H1 (cell line): ENCODE measurements at regions not wholly inside any gene's neighbourhood (a gene's known extent, or its start where the extent isn't known, plus 50 kb on each side); places are given as distances from the start of the nearest gene placed in this dataset.

ENCODE experiments used
- CTCF ChIA-PET: fragments of 300-600 bp; sonication (Branson Sonifier 250); formaldehyde crosslinking; loops from one replicate; lab custom pipeline; 2021; ENCODE audit not compliant: partially characterized antibody; lab: Charles Lee
- POLR2A ChIA-PET: fragments of 300-600 bp; sonication (Branson Sonifier 250); formaldehyde crosslinking; loops from one replicate; lab custom pipeline; 2021; ENCODE audit warnings: inconsistent platforms; ENCODE audit not compliant: partially characterized antibody; lab: Charles Lee
- DNase-seq, 2 experiments: peaks; one replicate each; pipeline versions ENCODE4 v3.0.0 to v3.0.0-alpha.2; 2010 to 2022; ENCODE audit warnings: low spot score in 2 of 2, low read depth in 1 of 2, mixed read lengths in 1 of 2
- FAIRE-seq: peaks from 2 replicates; lab custom pipeline; 2011; peaks lifted over from hg19 to GRCh38; lab: Jason Lieb, UNC
- H2AFZ ChIP-seq: 2 replicates; pipeline ENCODE4 v1.8.1; 2012; ENCODE audit warnings: low read length, inconsistent platforms
- H2AK5ac ChIP-seq: 2 replicates; pipeline ENCODE4 v1.6.1; 2013; ENCODE audit warnings: low read depth, low read length
- H2BK120ac ChIP-seq: replicated peaks from 2 replicates; pipeline ENCODE3; 2013; ENCODE audit warnings: low read depth, low read length, inconsistent platforms
- H2BK12ac ChIP-seq: 2 replicates; pipeline ENCODE4 v1.6.1; 2013; ENCODE audit warnings: low read depth, low read length
- H2BK15ac ChIP-seq: 2 replicates; pipeline ENCODE4 v1.6.1; 2013; ENCODE audit warnings: low read length
- H2BK20ac ChIP-seq: 2 replicates; pipeline ENCODE4 v1.6.1; 2013; ENCODE audit warnings: low read length
- H2BK5ac ChIP-seq: 2 replicates; pipeline ENCODE4 v1.6.1; 2013; ENCODE audit warnings: low read depth, low read length
- H3K14ac ChIP-seq: 2 replicates; pipeline ENCODE4 v1.6.1; 2013; ENCODE audit warnings: inconsistent platforms; ENCODE audit not compliant: insufficient read length
- H3K18ac ChIP-seq: 2 replicates; pipeline ENCODE4 v1.6.1; 2013; ENCODE audit warnings: low read length; ENCODE audit errors: extremely low read depth
- H3K23ac ChIP-seq: 2 replicates; pipeline ENCODE4 v1.6.1; 2013; ENCODE audit warnings: inconsistent platforms; ENCODE audit not compliant: insufficient read length
- H3K23me2 ChIP-seq: 2 replicates; pipeline ENCODE4 v1.6.1; 2013; ENCODE audit warnings: low read depth, low read length
- H3K27ac ChIP-seq: 2 replicates; pipeline ENCODE4 v1.6.1; 2011; ENCODE audit warnings: low read depth, low read length, inconsistent platforms
- H3K27me3 ChIP-seq, 4 experiments: replicated peaks in 1 of 4; 1 replicate in 1 of 4; 2 replicates in 3 of 4; pipeline versions ENCODE4 v1.6.1 to v1.8.1; 2011 to 2013; ENCODE audit warnings: low read length in 3 of 4, mild to moderate bottlenecking in 3 of 4, inconsistent platforms in 2 of 4, mixed read lengths in 2 of 4, moderate library complexity in 1 of 4; ENCODE audit not compliant: control insufficient read depth in 3 of 4, insufficient read depth in 3 of 4; ENCODE audit errors: extremely low read depth in 1 of 4
- H3K36me3 ChIP-seq, 4 experiments: 2 replicates each; pipeline versions ENCODE4 v1.6.1 to v1.8.1; 2011 to 2013; ENCODE audit warnings: mild to moderate bottlenecking in 4 of 4, low read length in 3 of 4, moderate library complexity in 2 of 4, control low read depth in 1 of 4, inconsistent platforms in 1 of 4; ENCODE audit not compliant: insufficient read depth in 4 of 4, control insufficient read depth in 2 of 4
- H3K4ac ChIP-seq: replicated peaks from 2 replicates; pipeline ENCODE3; 2013; ENCODE audit warnings: low read length, low read depth, mixed read lengths, inconsistent platforms; ENCODE audit not compliant: insufficient read length
- H3K4me1 ChIP-seq, 4 experiments: replicated peaks in 1 of 4; 1 replicate in 1 of 4; 2 replicates in 3 of 4; pipeline versions ENCODE4 v1.6.1 to v1.8.1; 2011 to 2013; ENCODE audit warnings: low read length in 3 of 4, inconsistent platforms in 2 of 4, mixed read lengths in 1 of 4; ENCODE audit not compliant: insufficient read depth in 4 of 4, control insufficient read depth in 3 of 4
- H3K4me2 ChIP-seq, 2 experiments: 2 replicates each; pipeline versions ENCODE4 v1.6.1 to v1.8.1; 2011 to 2013; ENCODE audit warnings: low read depth in 2 of 2, low read length in 2 of 2, control low read depth in 1 of 2, inconsistent platforms in 1 of 2, mild to moderate bottlenecking in 1 of 2; ENCODE audit not compliant: insufficient read depth in 1 of 2
- H3K4me3 ChIP-seq, 4 experiments: fragments of 200-600, 300-600 bp in 1 of 4; sonication (generic), shearing (Covaris generic), sonication (Bioruptor Twin) in 1 of 4; 2 replicates each; pipeline versions ENCODE4 v1.5.1 to v1.8.1; 2011 to 2016; ENCODE audit warnings: low read length in 4 of 4, low read depth in 3 of 4, control low read depth in 2 of 4, inconsistent platforms in 2 of 4, mild to moderate bottlenecking in 2 of 4, mixed read lengths in 1 of 4, moderate library complexity in 1 of 4; ENCODE audit not compliant: insufficient read depth in 2 of 4; ENCODE audit errors: extremely low read depth in 1 of 4
- H3K56ac ChIP-seq: replicated peaks from 2 replicates; pipeline ENCODE3; 2013; ENCODE audit warnings: low read depth, mild to moderate bottlenecking, mixed read lengths, low read length, inconsistent platforms; ENCODE audit not compliant: insufficient read length
- H3K79me1 ChIP-seq: 2 replicates; pipeline ENCODE4 v1.6.1; 2013; ENCODE audit warnings: low read depth, low read length, control low read depth
- H3K79me2 ChIP-seq, 2 experiments: 2 replicates each; pipeline versions ENCODE4 v1.6.1 to v1.8.1; 2012 to 2013; ENCODE audit warnings: low read length in 2 of 2, mild to moderate bottlenecking in 2 of 2, inconsistent platforms in 1 of 2; ENCODE audit not compliant: insufficient read depth in 2 of 2, control insufficient read depth in 1 of 2
- H3K9ac ChIP-seq, 4 experiments: replicated peaks in 1 of 4; 1 replicate in 1 of 4; 2 replicates in 3 of 4; pipeline versions ENCODE4 v1.6.1 to v1.8.1; 2011 to 2013; ENCODE audit warnings: low read depth in 3 of 4, low read length in 3 of 4, control low read depth in 2 of 4, mild to moderate bottlenecking in 2 of 4, moderate library complexity in 2 of 4, inconsistent platforms in 1 of 4; ENCODE audit errors: extremely low read depth in 1 of 4
- H3K9me3 ChIP-seq, 2 experiments: 2 replicates each; pipeline versions ENCODE4 v1.6.1 to v1.8.1; 2012 to 2013; ENCODE audit warnings: mild to moderate bottlenecking in 2 of 2, moderate library complexity in 2 of 2, control low read depth in 1 of 2, inconsistent platforms in 1 of 2, low read depth in 1 of 2, low read length in 1 of 2, mixed read lengths in 1 of 2; ENCODE audit not compliant: insufficient read depth in 2 of 2
- H4K20me1 ChIP-seq, 2 experiments: replicated peaks in 1 of 2; 2 replicates each; pipeline versions ENCODE3 to v1.8.1; 2011 to 2013; ENCODE audit warnings: inconsistent platforms in 2 of 2, low read length in 2 of 2, mild to moderate bottlenecking in 1 of 2; ENCODE audit not compliant: insufficient read depth in 2 of 2, control insufficient read depth in 1 of 2
- H4K5ac ChIP-seq: 2 replicates; pipeline ENCODE4 v1.6.1; 2013; ENCODE audit warnings: low read length, low read depth, mixed read lengths, inconsistent platforms; ENCODE audit not compliant: insufficient read length
- H4K8ac ChIP-seq: 2 replicates; pipeline ENCODE4 v1.8.0; 2013; ENCODE audit warnings: mild to moderate bottlenecking, moderate library complexity, low read length, inconsistent platforms; ENCODE audit not compliant: insufficient read depth; ENCODE audit errors: extremely low read depth
- H4K91ac ChIP-seq: replicated peaks from 2 replicates; pipeline ENCODE3; 2013; ENCODE audit warnings: low read length, mixed read lengths, inconsistent platforms; ENCODE audit not compliant: insufficient read length
- BCL11A ChIP-seq, 2 experiments: IDR thresholded peaks; one replicate each; pipeline ENCODE4 v1.6.1; 2011; ENCODE audit warnings: low read depth in 2 of 2, low read length in 2 of 2, mild to moderate bottlenecking in 2 of 2
- CHD1 ChIP-seq: IDR thresholded peaks from 2 replicates; pipeline ENCODE4 v1.6.1; 2012; ENCODE audit warnings: low read depth, low read length, improper control_type of control experiment
- EGR1 ChIP-seq: IDR thresholded peaks from 2 replicates; pipeline ENCODE4 v1.6.1; 2011; ENCODE audit warnings: low read depth, low read length, borderline replicate concordance
- EP300 ChIP-seq, 2 experiments: IDR thresholded peaks; 1 replicate in 1 of 2; 2 replicates in 1 of 2; pipeline ENCODE4 v1.6.1; 2011 to 2012; ENCODE audit warnings: low read depth in 2 of 2, low read length in 2 of 2, mild to moderate bottlenecking in 2 of 2, borderline replicate concordance in 1 of 2, inconsistent platforms in 1 of 2, moderate library complexity in 1 of 2
- GABPA ChIP-seq: IDR thresholded peaks from 2 replicates; pipeline ENCODE4 v1.6.1; 2011; ENCODE audit warnings: mild to moderate bottlenecking, low read length, moderate library complexity, borderline replicate concordance; ENCODE audit not compliant: insufficient read depth
- GTF2F1 ChIP-seq: IDR thresholded peaks from 2 replicates; pipeline ENCODE4 v1.6.1; 2012; ENCODE audit warnings: low read depth, low read length, improper control_type of control experiment, borderline replicate concordance
- JUND ChIP-seq: IDR thresholded peaks from 2 replicates; pipeline ENCODE4 v1.6.1; 2011; ENCODE audit warnings: mild to moderate bottlenecking, improper control_type of control experiment, low read length
- MAFK ChIP-seq: IDR thresholded peaks from 2 replicates; pipeline ENCODE4 v1.6.1; 2012; ENCODE audit warnings: low read depth, mild to moderate bottlenecking, improper control_type of control experiment, low read length
- RNF2 ChIP-seq: fragments of 200-900, 300-1000 bp; sonication (generic); IDR thresholded peaks from 2 replicates; pipeline ENCODE4 v1.7.1; 2016; ENCODE audit warnings: borderline replicate concordance, low read depth, mild to moderate bottlenecking, antibody characterized with exemption, low read length; ENCODE audit not compliant: poor library complexity, severe bottlenecking; ENCODE audit errors: missing control alignments
- SIRT6 ChIP-seq: IDR thresholded peaks from one replicate; pipeline ENCODE4 v1.7.1; 2012; ENCODE audit warnings: low read length, inconsistent platforms
- SRF ChIP-seq: IDR thresholded peaks from 2 replicates; pipeline ENCODE4 v1.6.1; 2011; ENCODE audit warnings: mild to moderate bottlenecking, low read depth, low read length, moderate library complexity
- YY1 ChIP-seq: IDR thresholded peaks from 2 replicates; pipeline ENCODE4 v1.6.1; 2011; ENCODE audit warnings: low read depth, mild to moderate bottlenecking, low read length
- ZNF274 ChIP-seq: IDR thresholded peaks from 2 replicates; pipeline ENCODE4 v1.7.0; 2012; ENCODE audit warnings: low read length, borderline replicate concordance; ENCODE audit errors: extremely low read depth
- WGBS, 2 experiments: shearing (Covaris generic) in 1 of 2; methylation state at CpG; one replicate each; pipeline versions ENCODE4 v1.1.6 to v1.1.7; 2013 to 2015; ENCODE audit warnings: low lambda C conversion rate in 2 of 2, mixed read lengths in 2 of 2, inconsistent platforms in 1 of 2, low coverage in 1 of 2, missing lambda C conversion rate in 1 of 2; ENCODE audit not compliant: insufficient replicate concordance in 2 of 2, insufficient coverage in 1 of 2, insufficient read length in 1 of 2; ENCODE audit errors: extremely low coverage in 1 of 2, missing lambda C conversion rate in 1 of 2; 5-methylcytosine and 5-hydroxymethylcytosine counted together
- TF ChIP-seq, protein P1 (sequence below): IDR thresholded peaks from 2 replicates; pipeline ENCODE4 v1.6.1; 2012; ENCODE audit warnings: inconsistent platforms

DNA sequence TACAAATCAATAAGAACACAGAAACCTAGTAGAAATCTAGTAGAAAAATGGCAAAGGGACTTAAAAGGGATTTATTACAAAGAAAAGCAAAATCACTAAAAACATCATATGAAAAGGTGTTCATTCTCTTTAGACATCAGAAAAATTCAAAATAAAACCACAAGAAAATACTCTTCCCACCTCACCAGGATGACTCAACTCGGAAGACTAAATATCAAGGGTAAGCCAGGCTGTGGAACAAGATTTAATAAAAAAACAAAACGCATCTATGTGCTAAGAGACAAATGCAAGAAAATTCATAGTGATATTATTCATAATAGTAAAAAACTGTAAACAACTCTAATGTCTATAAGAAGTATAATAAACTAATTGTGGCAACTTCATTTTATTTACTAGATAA is 181.6 kb upstream of the GHR start:
- Histone ChIP-seq H3K56ac (no peak overlapping the region), H3K79me1 (no peaks in the 10 kb centered on the region), H3K18ac (no peak overlapping the region), H3K27ac (no peak overlapping the region), H3K79me2 (no peaks in the 10 kb centered on the region), H3K36me3 (no peaks in the 10 kb centered on the region), H3K9me3 (no peaks in the 10 kb centered on the region; a peak in 1 of 4 replicates), H2AFZ (no peak overlapping the region), H2BK12ac (no peak overlapping the region), H3K4me2 (no peak overlapping the region), H3K9ac (no peak overlapping the region), H2BK120ac (no peak overlapping the region), H3K23me2 (no peaks in the 10 kb centered on the region), H4K8ac (no peak overlapping the region), H2AK5ac (no peak overlapping the region), H4K20me1 (no peaks in the 10 kb centered on the region), H3K23ac (no peak overlapping the region), H2BK5ac (no peak overlapping the region), H3K4me3 (no peak overlapping the region), H3K4ac (no peak overlapping the region), H3K27me3 (no peaks in the 10 kb centered on the region), H2BK20ac (no peak overlapping the region), H3K4me1 (no peaks in the 10 kb centered on the region), H2BK15ac (no peak overlapping the region), H4K91ac (no peak overlapping the region), H3K14ac (no peak overlapping the region), H4K5ac (no peak overlapping the region)
- POLR2A ChIA-PET: no interaction called here
- 91% methylated on average over 2 of the region's 2 CpGs; no CpG with 5 or more reads in 1 of the 2 experiments for WGBS, 2 experiments
- CTCF ChIA-PET: no interaction called here
- FAIRE-seq (no peak), DNase-seq (no peak)
- no peak for TF ChIP-seq RNF2
- TF ChIP-seq CHD1: no peak
- TF ChIP-seq SIRT6: no peak
- TF ChIP-seq EP300 (IDR thresholded peaks at IDR 0.05; ENCODE audit: borderline replicate concordance in 1 of 2, low read depth in 2 of 2, low read length in 2 of 2): no peak
- TF ChIP-seq SRF: no peak
- TF ChIP-seq, protein P1, sequence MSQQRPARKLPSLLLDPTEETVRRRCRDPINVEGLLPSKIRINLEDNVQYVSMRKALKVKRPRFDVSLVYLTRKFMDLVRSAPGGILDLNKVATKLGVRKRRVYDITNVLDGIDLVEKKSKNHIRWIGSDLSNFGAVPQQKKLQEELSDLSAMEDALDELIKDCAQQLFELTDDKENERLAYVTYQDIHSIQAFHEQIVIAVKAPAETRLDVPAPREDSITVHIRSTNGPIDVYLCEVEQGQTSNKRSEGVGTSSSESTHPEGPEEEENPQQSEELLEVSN: no peak
- TF ChIP-seq ZNF274: no peak
- TF ChIP-seq YY1: no peak
- no peak for TF ChIP-seq GABPA
- TF ChIP-seq EGR1: no peak
- no peak for TF ChIP-seq JUND
- no peak for TF ChIP-seq GTF2F1
- TF ChIP-seq BCL11A (IDR thresholded peaks at IDR 0.05; ENCODE audit: low read depth in 2 of 2, low read length in 2 of 2): no peak
- TF ChIP-seq MAFK: no peak
